BLaER1 treated with 17β-estradiol and CSF1 and Interleukin-3, amounts not matched to agents 10 nM and 100 nM (cell line): ENCODE measurements at regions not wholly inside any gene's neighbourhood (a gene's known extent, or its start where the extent isn't known, plus 50 kb on each side); places are given as distances from the start of the nearest gene placed in this dataset.

Experiments used
- H3K27ac ChIP-seq, 11 experiments: shearing (Covaris generic); formaldehyde crosslinking; 2 replicates each; pipeline ENCODE4 v1.8.1; 2022
- H3K27me3 ChIP-seq, 11 experiments: shearing (Covaris generic); formaldehyde crosslinking; 2 replicates each; pipeline ENCODE4 v1.8.1; 2022
- H3K36me3 ChIP-seq, 11 experiments: shearing (Covaris generic); formaldehyde crosslinking; 2 replicates each; pipeline ENCODE4 v1.8.1; 2022
- H3K4me1 ChIP-seq, 10 experiments: shearing (Covaris generic); formaldehyde crosslinking; 2 replicates each; pipeline ENCODE4 v1.8.1; 2022
- H3K4me2 ChIP-seq, 11 experiments: shearing (Covaris generic); formaldehyde crosslinking; 2 replicates each; pipeline ENCODE4 v1.8.1; 2022
- H3K4me3 ChIP-seq, 10 experiments: shearing (Covaris generic); formaldehyde crosslinking; 2 replicates each; pipeline ENCODE4 v1.8.1; 2022
- H3K9ac ChIP-seq, 11 experiments: shearing (Covaris generic); formaldehyde crosslinking; 2 replicates each; pipeline ENCODE4 v1.8.1; 2022
- H3K9me3 ChIP-seq, 11 experiments: shearing (Covaris generic); formaldehyde crosslinking; replicated peaks in 1 of 11; 2 replicates each; pipeline ENCODE4 v1.8.1; 2022
- H4K20me1 ChIP-seq, 11 experiments: shearing (Covaris generic); formaldehyde crosslinking; 2 replicates each; pipeline ENCODE4 v1.8.1; 2022
- Cebpa-rat ChIP-seq, 11 experiments: shearing (Covaris generic); IDR thresholded peaks; 2 replicates each; pipeline ENCODE4 v1.8.1; 2022

- no peaks in the 10 kb centered on the region for H4K20me1 ChIP-seq
- no peak for TF ChIP-seq Cebpa-rat (IDR thresholded peaks at IDR 0.05)
- no peaks in the 10 kb centered on the region for H3K27me3 ChIP-seq
- H3K27ac ChIP-seq: no peak overlapping the region
- no peak overlapping the region for H3K4me2 ChIP-seq
- no peak overlapping the region for H3K9ac ChIP-seq
- peaks cover 22 to 33% (median 29%) of the 10 kb centered on the region in 11 experiments for H3K9me3 ChIP-seq
- H3K36me3 ChIP-seq: 0 out of 22 replicates have a peak, but pooled peaks cover 0 to 3% (median 0%) of the 10 kb centered on the region in 11 experiments
- H3K4me1 ChIP-seq: no peaks in the 10 kb centered on the region
- no peak overlapping the region for H3K4me3 ChIP-seq
Measured at GRCh38 chr16:50422926-50423325, 54.1 kb upstream of the BRD7 start.

DNA sequence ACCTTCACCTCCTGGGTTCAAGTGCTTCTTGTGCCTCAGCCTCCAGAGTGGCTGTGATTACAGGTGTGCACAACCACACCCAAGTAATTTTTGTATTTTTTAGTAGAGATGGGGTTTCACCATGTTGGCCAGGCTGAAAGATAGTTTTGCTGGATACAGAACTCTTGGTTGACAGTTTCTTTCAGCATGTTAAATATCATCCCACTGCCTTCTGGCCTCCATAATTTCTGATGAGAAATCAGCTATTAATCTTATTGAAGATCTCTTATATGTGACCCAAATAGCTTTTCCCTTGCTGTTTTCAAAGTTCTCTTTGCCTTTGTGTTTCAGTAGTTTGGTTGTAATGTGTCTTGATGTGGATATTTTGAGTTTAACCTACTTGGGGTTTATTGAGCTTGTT lies 50.3 kb upstream of the BRD7 start:
- no peaks in the 10 kb centered on the region for H3K4me1 ChIP-seq

More for the DNA sequence above, 50.3 kb upstream of the BRD7 start:
- Histone ChIP-seq H3K36me3 (0 out of 22 replicates have a peak, but pooled peaks cover 0 to 3% (median 0%) of the 10 kb centered on the region in 11 experiments), H3K9me3 (peaks cover 40 to 61% (median 54%) of the 10 kb centered on the region in 11 experiments), H3K27ac (no peak overlapping the region), H4K20me1 (no peaks in the 10 kb centered on the region), H3K27me3 (no peaks in the 10 kb centered on the region), H3K9ac (no peak overlapping the region), H3K4me3 (no peak overlapping the region), H3K4me2 (no peak overlapping the region)
- TF ChIP-seq Cebpa-rat (IDR thresholded peaks at IDR 0.05): no peak
